BE2C (cell line): ENCODE measurements at regions not wholly inside any gene's neighbourhood (a gene's known extent, or its start where the extent isn't known, plus 50 kb on each side); places are given as distances from the start of the nearest gene placed in this dataset.

Experiments
- DNase-seq: peaks from one replicate; pipeline ENCODE4 v3.0.0-alpha.2; 2020
- H3K27me3 ChIP-seq: fragments of 250-450 bp; sonication (Bioruptor Pico); 2 replicates; pipeline ENCODE4 v1.5.1; 2020; ENCODE audit warnings: mild to moderate bottlenecking
- H3K36me3 ChIP-seq: fragments of 250-450 bp; sonication (Bioruptor Pico); 2 replicates; pipeline ENCODE4 v1.5.1; 2020; ENCODE audit warnings: mild to moderate bottlenecking
- H3K4me1 ChIP-seq: fragments of 250-450 bp; sonication (Bioruptor Pico); 2 replicates; pipeline ENCODE4 v1.5.1; 2020
- H3K4me3 ChIP-seq: 2 replicates; pipeline ENCODE4 v1.5.1; 2011; ENCODE audit warnings: low read depth, low read length
- H3K9me3 ChIP-seq: fragments of 250-450 bp; sonication (Bioruptor Pico); 2 replicates; pipeline ENCODE4 v1.5.1; 2020
- CTCF ChIP-seq: IDR thresholded peaks from 2 replicates; pipeline ENCODE4 v1.5.1; 2012; ENCODE audit warnings: mild to moderate bottlenecking, low read depth, low read length

GRCh38 chr11:130609121-130610035, 160.9 kb downstream of the ADAMTS15 start:
- no peaks in the 10 kb centered on the region for H3K36me3 ChIP-seq
- no peak for DNase-seq
- H3K9me3 ChIP-seq: no peaks in the 10 kb centered on the region
- TF ChIP-seq CTCF: no peak
- H3K27me3 ChIP-seq: no peaks in the 10 kb centered on the region
- H3K4me1 ChIP-seq: no peaks in the 10 kb centered on the region
- no peak overlapping the region for H3K4me3 ChIP-seq

- no peak for DNase-seq
- Histone ChIP-seq H3K4me3 (no peak overlapping the region), H3K27me3 (no peaks in the 10 kb centered on the region; the same call in 1 of the 2 replicates), H3K36me3 (no peaks in the 10 kb centered on the region), H3K9me3 (no peaks in the 10 kb centered on the region), H3K4me1 (no peaks in the 10 kb centered on the region)
- TF ChIP-seq CTCF: no peak
Observed at GRCh38 chr11:130611791-130612251, 163.4 kb downstream of the ADAMTS15 start.

- Histone ChIP-seq H3K27me3 (no peaks in the 10 kb centered on the region; the same call in 1 of the 2 replicates), H3K36me3 (no peaks in the 10 kb centered on the region), H3K4me3 (no peak overlapping the region), H3K4me1 (no peaks in the 10 kb centered on the region), H3K9me3 (no peaks in the 10 kb centered on the region)
- DNase-seq: no peak
- no peak for TF ChIP-seq CTCF
Observed at GRCh38 chr11:130612291-130612851, 163.9 kb downstream of the ADAMTS15 start.

DNA sequence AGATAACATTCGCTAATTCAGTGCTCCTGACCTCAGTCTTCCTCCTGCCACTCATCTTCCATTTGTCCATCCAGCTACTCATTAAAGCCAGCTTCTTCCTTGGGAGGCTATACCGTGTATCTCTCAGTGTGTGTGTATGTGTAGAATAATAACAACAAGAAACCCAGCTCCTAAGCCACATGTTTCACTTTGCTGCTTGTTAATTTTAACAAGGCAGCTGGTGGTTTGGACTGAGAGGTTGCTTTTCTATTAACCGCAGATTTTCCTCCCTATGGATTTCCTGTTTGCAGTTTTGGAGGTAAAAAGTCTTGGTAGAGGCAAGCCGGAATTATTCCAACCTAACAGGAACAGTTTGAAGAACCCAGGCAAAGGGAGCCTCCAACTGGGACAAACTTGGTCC, 165.0 kb downstream of the ADAMTS15 start:
- TF ChIP-seq CTCF: no peak
- DNase-seq: no peak
- Histone ChIP-seq H3K36me3 (no peaks in the 10 kb centered on the region), H3K4me1 (no peaks in the 10 kb centered on the region), H3K9me3 (no peaks in the 10 kb centered on the region), H3K4me3 (no peak overlapping the region), H3K27me3 (no peaks in the 10 kb centered on the region; the same call in 1 of the 2 replicates)

DNA sequence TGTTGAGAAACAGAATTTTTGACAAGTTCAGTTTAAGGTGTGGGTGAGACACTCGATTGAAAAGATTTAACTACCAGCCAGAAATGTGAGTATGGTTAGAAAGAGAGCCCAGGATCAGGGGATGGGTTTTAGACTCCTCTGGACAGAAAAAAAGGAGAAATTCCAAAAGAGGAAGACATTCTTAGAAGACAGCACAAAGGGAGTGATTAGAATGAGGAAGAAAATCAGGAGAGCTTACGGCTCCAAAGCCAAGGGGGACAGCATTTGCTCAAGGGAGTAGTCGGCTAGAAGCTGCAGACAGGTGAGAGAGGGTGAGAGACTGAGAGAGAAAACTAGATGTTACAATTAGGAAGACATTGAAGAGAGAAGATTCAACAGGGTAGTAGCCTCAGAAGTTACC, 166.1 kb downstream of the ADAMTS15 start:
- DNase-seq: no peak
- H3K4me3 ChIP-seq: no peak overlapping the region
- TF ChIP-seq CTCF: no peak
- no peaks in the 10 kb centered on the region for H3K9me3 ChIP-seq
- no peaks in the 10 kb centered on the region for H3K36me3 ChIP-seq
- no peaks in the 10 kb centered on the region for H3K4me1 ChIP-seq
- H3K27me3 ChIP-seq: no peaks in the 10 kb centered on the region; the same call in 1 of the 2 replicates

DNA sequence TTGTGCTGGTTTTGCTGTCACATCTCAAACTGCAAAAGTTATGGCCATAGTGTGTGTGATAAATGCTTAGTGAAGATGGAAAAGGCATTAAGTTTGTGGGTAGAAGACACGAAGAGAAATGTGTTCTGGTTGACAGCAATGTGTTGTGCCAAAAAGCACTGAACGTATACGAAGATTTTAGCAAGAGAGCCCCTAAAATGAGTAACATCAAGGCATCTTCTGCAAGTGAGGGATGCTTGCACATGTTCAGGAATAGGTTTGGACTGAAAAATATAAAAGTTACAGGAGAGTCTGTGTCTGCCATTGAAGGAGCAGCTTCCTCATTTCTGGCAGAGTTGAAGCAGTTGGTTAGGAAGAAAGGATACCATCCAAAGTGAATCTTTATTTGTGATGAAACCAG, 167.1 kb downstream of the ADAMTS15 start:
- no peaks in the 10 kb centered on the region for H3K4me1 ChIP-seq
- H3K27me3 ChIP-seq: no peaks in the 10 kb centered on the region; the same call in 1 of the 2 replicates
- H3K36me3 ChIP-seq: no peaks in the 10 kb centered on the region
- TF ChIP-seq CTCF: no peak
- DNase-seq: no peak
- H3K4me3 ChIP-seq: no peak overlapping the region
- H3K9me3 ChIP-seq: no peaks in the 10 kb centered on the region
